ENCODE measurements at regions not wholly inside any gene's neighbourhood (a gene's known extent, or its start where the extent isn't known, plus 50 kb on each side); places are given as distances from the start of the nearest gene placed in this dataset.

- Histone ChIP-seq H3K9me1 (replicated peaks; ENCODE audit: control insufficient read depth, extremely low read depth, insufficient read depth, low read length) (no peaks in the 10 kb centered on the region), H3K27me3 (ENCODE audit: control insufficient read depth in 2 of 2, insufficient read depth in 2 of 2, low read length in 2 of 2) (peaks cover 0 to 2% of the 10 kb centered on the region in 2 experiments), H4K20me1 (replicated peaks; ENCODE audit: control insufficient read depth, extremely low read depth, insufficient read depth, low read length) (no peaks in the 10 kb centered on the region), H3K79me2 (ENCODE audit: control insufficient read depth, insufficient read depth, low read length) (no peaks in the 10 kb centered on the region), H3K4me2 (ENCODE audit: insufficient read depth, low read length) (no peak overlapping the region), H3K4me3 (replicated peaks in 1 of 3; ENCODE audit: insufficient read depth in 1 of 3, low read depth in 1 of 3, low read length in 3 of 3) (no peak overlapping the region), H2AFZ (ENCODE audit: low read depth, low read length) (no peak overlapping the region), H3K36me3 (ENCODE audit: control insufficient read depth in 2 of 2, extremely low read depth in 1 of 2, insufficient read depth in 2 of 2, low read length in 2 of 2) (no peaks in the 10 kb centered on the region), H3K4me1 (ENCODE audit: control insufficient read depth, extremely low read depth, insufficient read depth, low read length) (no peaks in the 10 kb centered on the region), H3K9me3 (replicated peaks; ENCODE audit: control insufficient read depth, insufficient read depth, low read length) (no peaks in the 10 kb centered on the region), H3K9ac (replicated peaks; ENCODE audit: extremely low read depth, insufficient read depth, low read length) (no peak overlapping the region), H3K27ac (ENCODE audit: insufficient read depth, low read depth, low read length) (no peak overlapping the region)
- POLR2A ChIA-PET = interaction anchor here (0.6 kb wide), 1 partner anchor 21 kb away, joined by 4 read pairs; no protein-coding TSS in a partner anchor
- CTCF ChIA-PET = no interaction called here
- no TSS peak for BruUV-seq (replicated peaks)
- no peak for FAIRE-seq
- intact Hi-C loops (cut with micrococcal nuclease) (no loop called here), dilution Hi-C loops (cut with MboI; ENCODE audit: extremely low pct_ligation_motif_present, low sequenced_read_pairs) (no loop called here)
- peak; percentile 23 for DNase-seq (ENCODE audit: low read depth, low spot score)
- TF ChIP-seq CTCF (IDR thresholded peaks at IDR 0.05; ENCODE audit: extremely low read depth in 1 of 2, insufficient read depth in 1 of 2, low read depth in 1 of 2, low read length in 2 of 2) (no peak), JUN (IDR thresholded peaks at IDR 0.05; ENCODE audit: borderline replicate concordance, insufficient read depth, insufficient read length, low read depth) (no peak), POLR2A (IDR thresholded peaks at IDR 0.05; ENCODE audit: low read depth, low read length) (no peak), POLR2AphosphoS5 (IDR thresholded peaks at IDR 0.05; ENCODE audit: insufficient read depth, low read depth, low read length) (no peak), EZH2 (IDR thresholded peaks at IDR 0.05; ENCODE audit: borderline replicate concordance, low read depth, low read length, severe bottlenecking) (no peak), MAX (IDR thresholded peaks at IDR 0.05; ENCODE audit: insufficient read depth, insufficient read length) (no peak), MYC (IDR thresholded peaks at IDR 0.05; ENCODE audit: low read depth, low read length) (no peak)
These were observed 135.6 kb downstream of the NUFIP1 start for GRCh38 chr13:44853641-44854040.
